Breast epithelium (tissue), 4 donors: ENCODE measurements at regions not wholly inside any gene's neighbourhood (a gene's known extent, or its start where the extent isn't known, plus 50 kb on each side); places are given as distances from the start of the nearest gene placed in this dataset.

Experiments
- DNase-seq, 2 donors: peaks; one replicate each; pipeline ENCODE4 v3.0.0-alpha.2; 2019; ENCODE audit warnings: low spot score in 2 of 2
- H3K27ac ChIP-seq, 2 donors: fragments of 200-600 bp; sonication (generic) in 1 of 2; one replicate each; pipeline ENCODE4 v1.5.1; 2016 to 2019; ENCODE audit warnings: mild to moderate bottlenecking in 1 of 2
- H3K27me3 ChIP-seq, 2 donors: fragments of 200-600 bp; sonication (generic) in 1 of 2; one replicate each; pipeline versions ENCODE4 v1.5.1 to v1.6.0; 2017 to 2019; ENCODE audit warnings: control low read depth in 1 of 2, mild to moderate bottlenecking in 1 of 2
- H3K36me3 ChIP-seq: fragments of 200-600 bp; one replicate; pipeline ENCODE4 v1.5.1; 2019
- H3K4me1 ChIP-seq, 2 donors: fragments of 200-600 bp; sonication (generic); one replicate each; pipeline ENCODE4 v1.5.1; 2016 to 2019; ENCODE audit warnings: control low read depth in 1 of 2
- H3K4me3 ChIP-seq, 3 donors: fragments of 200-600 bp; sonication (generic); 1 replicate in 2 of 3; 2 replicates in 1 of 3; pipeline ENCODE4 v1.5.1; 2016 to 2019; ENCODE audit warnings: mild to moderate bottlenecking in 3 of 3, moderate library complexity in 2 of 3
- H3K9me3 ChIP-seq, 2 donors: fragments of 200-600 bp; sonication (generic) in 1 of 2; one replicate each; pipeline ENCODE4 v1.5.1; 2016 to 2019; ENCODE audit warnings: control low read depth in 1 of 2
- CTCF ChIP-seq, 3 donors: fragments of 450-650 bp; IDR thresholded peaks; one replicate each; pipeline ENCODE4 v1.5.1; 2016 to 2017; ENCODE audit warnings: antibody characterized with exemption in 3 of 3, mild to moderate bottlenecking in 3 of 3, moderate library complexity in 3 of 3
- POLR2A ChIP-seq: fragments of 450-650 bp; IDR thresholded peaks from one replicate; pipeline ENCODE4 v1.6.1; 2016; ENCODE audit warnings: antibody characterized with exemption, mild to moderate bottlenecking, moderate library complexity
- POLR2AphosphoS5 ChIP-seq, 3 donors: sonication (generic); formaldehyde crosslinking; IDR thresholded peaks; one replicate each; pipeline ENCODE4 v1.6.1; 2017; ENCODE audit warnings: antibody characterized with exemption in 3 of 3
- intact Hi-C: fragments of 100-400 bp; cut with DNase I; formaldehyde crosslinking; loops from one replicate; pipeline ENCODE4 v1.15.1; 2023; ENCODE audit warnings: low total_unique reads

GRCh38 chr5:60271517-60271916 lies 378.0 kb upstream of the PDE4D start:
- no peaks in the 10 kb centered on the region for H3K9me3 ChIP-seq
- H3K4me1 ChIP-seq = no peaks in the 10 kb centered on the region
- TF ChIP-seq CTCF (IDR thresholded peaks at IDR 0.05) (no peak), POLR2A (no peak), POLR2AphosphoS5 (IDR thresholded peaks at IDR 0.05) (no peak)
- H3K36me3 ChIP-seq = no peaks in the 10 kb centered on the region
- no peak overlapping the region for H3K4me3 ChIP-seq
- intact Hi-C loops = no loop called here
- no peak overlapping the region for H3K27ac ChIP-seq
- no peaks in the 10 kb centered on the region for H3K27me3 ChIP-seq
- DNase-seq = no peak

GRCh38 chr5:60267907-60268306 lies 374.4 kb upstream of the PDE4D start:
- no peaks in the 10 kb centered on the region for H3K36me3 ChIP-seq
- intact Hi-C loops = loop anchor here (5.0 kb wide), 1 partner anchor 479 kb away; no protein-coding TSS in a partner anchor
- no peak overlapping the region for H3K4me3 ChIP-seq
- no peaks in the 10 kb centered on the region for H3K27me3 ChIP-seq
- no peaks in the 10 kb centered on the region for H3K9me3 ChIP-seq
- no peak overlapping the region for H3K27ac ChIP-seq
- no peak for DNase-seq
- H3K4me1 ChIP-seq = no peaks in the 10 kb centered on the region
- TF ChIP-seq POLR2A = no peak
- no peak for TF ChIP-seq POLR2AphosphoS5 (IDR thresholded peaks at IDR 0.05)
- no peak for TF ChIP-seq CTCF (IDR thresholded peaks at IDR 0.05)

GRCh38 chr5:60263346-60263745 lies 369.8 kb upstream of the PDE4D start:
- Histone ChIP-seq H3K9me3 (no peaks in the 10 kb centered on the region), H3K4me3 (no peak overlapping the region), H3K27me3 (no peaks in the 10 kb centered on the region), H3K36me3 (no peaks in the 10 kb centered on the region), H3K4me1 (no peaks in the 10 kb centered on the region), H3K27ac (no peak overlapping the region)
- no peak for DNase-seq
- no peak for TF ChIP-seq POLR2AphosphoS5 (IDR thresholded peaks at IDR 0.05)
- no peak for TF ChIP-seq CTCF (IDR thresholded peaks at IDR 0.05)
- no peak for TF ChIP-seq POLR2A
- intact Hi-C loops = no loop called here

DNA sequence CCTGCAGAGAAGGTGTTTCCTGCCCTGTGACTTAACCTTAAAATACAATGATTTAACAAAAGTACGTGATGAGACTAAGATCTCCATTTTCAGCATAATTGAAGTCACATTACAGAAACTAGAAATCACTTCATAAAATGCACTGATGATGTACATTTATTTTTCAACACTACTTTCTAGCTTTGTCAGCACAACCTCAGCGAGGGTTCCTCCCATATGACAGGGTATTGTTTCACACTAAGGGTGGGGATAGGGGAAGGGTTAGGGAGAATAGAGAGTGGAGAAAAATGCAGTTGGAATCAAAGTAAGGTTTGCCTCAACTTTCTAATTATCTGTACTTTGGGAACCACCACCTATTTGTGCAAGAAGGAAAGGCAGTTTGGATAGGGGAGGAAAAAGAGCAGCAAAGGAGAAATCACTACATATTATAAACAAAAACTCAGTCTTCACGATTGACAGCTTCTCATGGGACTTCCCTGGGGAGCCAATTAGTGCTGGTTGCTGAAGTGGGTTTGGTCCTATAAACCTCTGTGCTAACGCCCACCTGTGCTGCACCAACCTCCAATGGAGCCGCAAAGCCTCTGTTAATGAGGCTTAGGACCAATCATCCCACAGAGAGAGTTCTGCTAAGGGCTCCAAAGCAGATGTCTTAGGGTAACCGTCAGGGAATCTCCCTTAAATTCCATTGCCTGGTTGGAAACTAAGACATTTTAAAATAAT lies 369.2 kb upstream of the PDE4D start:
- Histone ChIP-seq H3K9me3 (no peaks in the 10 kb centered on the region), H3K4me3 (no peak overlapping the region), H3K4me1 (no peaks in the 10 kb centered on the region), H3K36me3 (no peaks in the 10 kb centered on the region), H3K27me3 (no peaks in the 10 kb centered on the region), H3K27ac (no peak overlapping the region)
- DNase-seq = no peak
- intact Hi-C loops = no loop called here
- TF ChIP-seq POLR2A = no peak
- TF ChIP-seq CTCF (IDR thresholded peaks at IDR 0.05) = no peak
- TF ChIP-seq POLR2AphosphoS5 (IDR thresholded peaks at IDR 0.05) = no peak

- Histone ChIP-seq H3K4me1 (no peaks in the 10 kb centered on the region), H3K4me3 (no peak overlapping the region), H3K9me3 (no peaks in the 10 kb centered on the region), H3K27me3 (no peaks in the 10 kb centered on the region), H3K27ac (no peak overlapping the region), H3K36me3 (no peaks in the 10 kb centered on the region)
- intact Hi-C loops = no loop called here
- TF ChIP-seq CTCF (IDR thresholded peaks at IDR 0.05) = no peak
- TF ChIP-seq POLR2A = no peak
- DNase-seq = no peak
Measured at GRCh38 chr5:60261732-60262131, 368.2 kb upstream of the PDE4D start.
